ENCODE measurements at regions not wholly inside any gene's neighbourhood (a gene's known extent, or its start where the extent isn't known, plus 50 kb on each side); places are given as distances from the start of the nearest gene placed in this dataset.

DNA sequence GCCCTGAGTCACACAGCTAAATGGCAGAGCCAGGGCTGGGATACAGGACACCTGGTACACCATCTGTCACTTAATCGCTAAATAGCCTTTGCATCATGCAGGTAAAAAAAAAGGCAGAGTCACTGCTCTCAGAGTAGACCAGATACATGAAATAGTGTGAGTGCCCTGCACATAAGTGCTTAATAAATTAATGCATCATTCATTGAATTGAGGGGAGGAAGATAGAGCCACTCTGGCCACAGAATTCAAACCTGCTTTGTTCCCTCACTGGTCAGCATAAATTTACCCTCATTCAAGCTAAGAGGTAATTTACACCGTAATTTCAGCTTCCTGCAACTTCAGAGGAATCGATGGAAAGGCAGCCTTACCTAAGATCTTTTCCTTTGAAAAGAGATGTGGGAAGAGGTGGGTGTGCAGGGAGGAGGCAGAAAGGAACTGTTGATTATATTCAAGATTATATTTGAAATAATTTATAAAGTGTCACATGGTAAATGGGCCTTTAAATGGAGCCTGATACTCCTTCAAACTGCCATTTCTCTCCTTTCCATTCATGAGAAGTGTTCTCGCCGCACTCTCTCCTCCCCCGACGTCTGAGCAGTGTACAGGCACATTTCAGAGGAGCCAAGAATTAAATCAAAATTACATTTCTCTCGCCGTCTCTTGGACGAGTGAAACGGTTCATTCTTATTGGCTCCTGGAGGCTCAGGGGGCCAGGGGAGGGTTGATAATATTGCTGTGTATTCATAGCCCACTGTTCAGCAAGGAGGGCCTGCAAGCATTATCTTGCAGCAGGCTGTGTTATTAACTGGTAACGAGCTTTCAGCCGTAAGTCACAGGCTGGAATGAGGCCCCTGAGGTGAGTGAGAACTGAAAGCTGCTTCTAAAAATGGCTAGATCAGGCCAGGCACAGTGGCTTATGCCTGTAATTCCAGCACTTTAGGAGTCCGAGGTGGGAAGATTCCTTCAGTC, 52.2 kb upstream of the HMGXB4 start:
- TF ChIP-seq POLR2A (IDR thresholded peaks at IDR 0.05): no peak
- TF ChIP-seq, protein P1, sequence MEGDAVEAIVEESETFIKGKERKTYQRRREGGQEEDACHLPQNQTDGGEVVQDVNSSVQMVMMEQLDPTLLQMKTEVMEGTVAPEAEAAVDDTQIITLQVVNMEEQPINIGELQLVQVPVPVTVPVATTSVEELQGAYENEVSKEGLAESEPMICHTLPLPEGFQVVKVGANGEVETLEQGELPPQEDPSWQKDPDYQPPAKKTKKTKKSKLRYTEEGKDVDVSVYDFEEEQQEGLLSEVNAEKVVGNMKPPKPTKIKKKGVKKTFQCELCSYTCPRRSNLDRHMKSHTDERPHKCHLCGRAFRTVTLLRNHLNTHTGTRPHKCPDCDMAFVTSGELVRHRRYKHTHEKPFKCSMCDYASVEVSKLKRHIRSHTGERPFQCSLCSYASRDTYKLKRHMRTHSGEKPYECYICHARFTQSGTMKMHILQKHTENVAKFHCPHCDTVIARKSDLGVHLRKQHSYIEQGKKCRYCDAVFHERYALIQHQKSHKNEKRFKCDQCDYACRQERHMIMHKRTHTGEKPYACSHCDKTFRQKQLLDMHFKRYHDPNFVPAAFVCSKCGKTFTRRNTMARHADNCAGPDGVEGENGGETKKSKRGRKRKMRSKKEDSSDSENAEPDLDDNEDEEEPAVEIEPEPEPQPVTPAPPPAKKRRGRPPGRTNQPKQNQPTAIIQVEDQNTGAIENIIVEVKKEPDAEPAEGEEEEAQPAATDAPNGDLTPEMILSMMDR (IDR thresholded peaks at IDR 0.05): no peak
- TF ChIP-seq EP300 (IDR thresholded peaks at IDR 0.05): no peak
